Loucy (cell line): ENCODE measurements at regions not wholly inside any gene's neighbourhood (a gene's known extent, or its start where the extent isn't known, plus 50 kb on each side); places are given as distances from the start of the nearest gene placed in this dataset.

Experiments used
- EZH2phosphoT487 ChIP-seq: fragments of 200-600 bp; IDR thresholded peaks from 2 replicates; pipeline ENCODE4 v1.6.1; 2018; ENCODE audit warnings: antibody characterized with exemption, mild to moderate bottlenecking, moderate library complexity, borderline replicate concordance
- TF ChIP-seq, protein P1 (sequence below): fragments of 200-600 bp; sonication (generic); conservative IDR thresholded peaks from 2 replicates; pipeline ENCODE4 v1.5.1; 2014; ENCODE audit warnings: mild to moderate bottlenecking, antibody characterized with exemption, low read length

DNA sequence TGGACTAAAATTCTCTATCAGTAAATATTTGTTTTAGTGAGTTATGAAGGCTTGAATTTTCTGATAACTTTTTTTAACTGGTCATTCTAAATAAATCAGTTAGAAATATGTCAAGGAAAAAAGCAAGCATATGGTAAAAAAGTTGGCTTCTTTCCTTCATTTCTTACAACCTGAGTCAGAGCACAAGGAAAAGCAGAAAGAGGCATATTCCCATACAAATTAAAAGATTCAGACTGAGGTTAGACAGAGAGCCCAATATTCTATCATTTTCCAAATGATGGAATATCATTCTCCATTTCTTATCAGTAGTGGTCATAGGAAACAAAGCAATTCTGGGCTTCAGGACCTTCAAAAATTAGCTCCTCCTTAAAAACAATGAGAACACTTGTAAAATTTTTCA lies 732.1 kb downstream of the MAT2B start:
- TF ChIP-seq, protein P1, sequence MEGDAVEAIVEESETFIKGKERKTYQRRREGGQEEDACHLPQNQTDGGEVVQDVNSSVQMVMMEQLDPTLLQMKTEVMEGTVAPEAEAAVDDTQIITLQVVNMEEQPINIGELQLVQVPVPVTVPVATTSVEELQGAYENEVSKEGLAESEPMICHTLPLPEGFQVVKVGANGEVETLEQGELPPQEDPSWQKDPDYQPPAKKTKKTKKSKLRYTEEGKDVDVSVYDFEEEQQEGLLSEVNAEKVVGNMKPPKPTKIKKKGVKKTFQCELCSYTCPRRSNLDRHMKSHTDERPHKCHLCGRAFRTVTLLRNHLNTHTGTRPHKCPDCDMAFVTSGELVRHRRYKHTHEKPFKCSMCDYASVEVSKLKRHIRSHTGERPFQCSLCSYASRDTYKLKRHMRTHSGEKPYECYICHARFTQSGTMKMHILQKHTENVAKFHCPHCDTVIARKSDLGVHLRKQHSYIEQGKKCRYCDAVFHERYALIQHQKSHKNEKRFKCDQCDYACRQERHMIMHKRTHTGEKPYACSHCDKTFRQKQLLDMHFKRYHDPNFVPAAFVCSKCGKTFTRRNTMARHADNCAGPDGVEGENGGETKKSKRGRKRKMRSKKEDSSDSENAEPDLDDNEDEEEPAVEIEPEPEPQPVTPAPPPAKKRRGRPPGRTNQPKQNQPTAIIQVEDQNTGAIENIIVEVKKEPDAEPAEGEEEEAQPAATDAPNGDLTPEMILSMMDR, result no peak
- TF ChIP-seq EZH2phosphoT487, result no peak
